HEK293T (cell line): ENCODE measurements at regions not wholly inside any gene's neighbourhood (a gene's known extent, or its start where the extent isn't known, plus 50 kb on each side); places are given as distances from the start of the nearest gene placed in this dataset.

Source experiments
- BHLHE40 ChIP-seq: fragments of 450-650 bp; IDR thresholded peaks from 2 replicates; pipeline ENCODE4 v1.6.1; 2016; ENCODE audit warnings: mild to moderate bottlenecking, moderate library complexity, borderline replicate concordance
- FOXM1 ChIP-seq: fragments of 450-650 bp; IDR thresholded peaks from 2 replicates; pipeline ENCODE4 v1.6.1; 2017; ENCODE audit warnings: mild to moderate bottlenecking, borderline replicate concordance
- SP1 ChIP-seq: fragments of 450-650 bp; IDR thresholded peaks from 2 replicates; pipeline ENCODE4 v1.6.1; 2017

- no peak for TF ChIP-seq BHLHE40
- TF ChIP-seq SP1, result no peak
- no peak for TF ChIP-seq FOXM1
Observed at GRCh38 chr6:132236281-132236680, 165.0 kb downstream of the MOXD1 start.
